ENCODE measurements at regions not wholly inside any gene's neighbourhood (a gene's known extent, or its start where the extent isn't known, plus 50 kb on each side); places are given as distances from the start of the nearest gene placed in this dataset.

- TF ChIP-seq CTCF (IDR thresholded peaks at IDR 0.05) = no peak
- TF ChIP-seq POLR2A (IDR thresholded peaks at IDR 0.05) = no peak
These were observed 168.5 kb upstream of the RND3 start for GRCh38 chr2:150656002-150656401.

Measured in esophagus squamous epithelium (tissue), 4 donors.